HG03439 (cell line): ENCODE measurements at regions not wholly inside any gene's neighbourhood (a gene's known extent, or its start where the extent isn't known, plus 50 kb on each side); places are given as distances from the start of the nearest gene placed in this dataset.
A peak's percentile ranks its signal among the peaks of the same experiment; 100 is the strongest.

ENCODE experiments used
- ATAC-seq: cut with Tn5 transposase; IDR thresholded peaks from one replicate; pipeline ENCODE4 v1.9.1; 2021; ENCODE audit warnings: mild to moderate bottlenecking, moderate library complexity; ENCODE audit not compliant: unreplicated experiment

- ATAC-seq: peak; percentile 93
Measured at GRCh38 chr2:160994141-160995002, 165.9 kb upstream of the TANK start.

GRCh38 chr2:160996584-160996983 is 163.6 kb upstream of the TANK start:
- no peak for ATAC-seq

GRCh38 chr2:161004379-161004778 is 155.8 kb upstream of the TANK start:
- ATAC-seq: no peak

- ATAC-seq: no peak
Measured at GRCh38 chr2:161005170-161005569, 155.1 kb upstream of the TANK start.

DNA sequence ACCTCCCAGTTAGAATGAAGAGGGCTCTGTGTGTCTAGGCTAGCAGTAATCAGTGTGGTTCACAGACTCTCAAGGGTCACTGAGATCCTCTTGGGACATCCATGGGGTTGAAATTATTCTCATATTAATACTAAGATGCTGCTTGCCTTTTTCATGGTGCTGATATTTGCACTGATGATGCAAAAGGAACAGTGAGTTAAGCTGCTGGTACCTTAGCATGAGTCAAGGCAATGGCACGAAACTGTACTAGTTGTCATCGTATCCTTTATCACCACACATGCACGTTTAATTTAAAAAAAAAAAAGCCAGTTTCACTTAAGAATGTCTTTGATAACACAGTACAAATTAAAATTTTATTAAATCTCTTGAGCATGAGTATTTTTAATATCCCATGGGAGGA is 151.9 kb upstream of the TANK start:
- no peak for ATAC-seq

- ATAC-seq: no peak
Measured at GRCh38 chr2:161010503-161011015, 149.7 kb upstream of the TANK start.

- ATAC-seq: no peak
Measured at GRCh38 chr2:161017780-161018470, 142.3 kb upstream of the TANK start.

- no peak for ATAC-seq
Measured at GRCh38 chr2:161019311-161019710, 140.9 kb upstream of the TANK start.

- ATAC-seq: no peak
Measured at GRCh38 chr2:161020437-161020836, 139.8 kb upstream of the TANK start.

DNA sequence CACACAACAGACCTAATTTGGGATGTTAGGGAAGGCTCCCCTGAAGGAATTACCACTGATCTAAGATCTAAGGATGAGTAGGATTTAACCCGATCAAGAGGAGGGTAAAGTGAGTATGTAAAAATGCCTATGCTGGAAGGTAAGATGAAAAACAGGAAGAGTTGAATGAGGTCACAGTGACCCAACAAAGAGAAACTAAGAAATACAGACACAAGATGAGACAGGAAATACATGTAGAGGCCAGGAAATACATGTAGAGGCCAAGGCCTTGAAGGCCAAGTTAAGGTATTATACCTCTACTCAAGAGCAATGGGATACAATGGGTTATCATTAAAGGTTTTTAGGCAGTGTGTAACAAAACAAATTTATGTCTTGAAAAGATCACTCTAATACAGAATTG is 131.6 kb upstream of the TANK start:
- no peak for ATAC-seq

GRCh38 chr2:161029321-161029720 is 130.9 kb upstream of the TANK start:
- no peak for ATAC-seq

DNA sequence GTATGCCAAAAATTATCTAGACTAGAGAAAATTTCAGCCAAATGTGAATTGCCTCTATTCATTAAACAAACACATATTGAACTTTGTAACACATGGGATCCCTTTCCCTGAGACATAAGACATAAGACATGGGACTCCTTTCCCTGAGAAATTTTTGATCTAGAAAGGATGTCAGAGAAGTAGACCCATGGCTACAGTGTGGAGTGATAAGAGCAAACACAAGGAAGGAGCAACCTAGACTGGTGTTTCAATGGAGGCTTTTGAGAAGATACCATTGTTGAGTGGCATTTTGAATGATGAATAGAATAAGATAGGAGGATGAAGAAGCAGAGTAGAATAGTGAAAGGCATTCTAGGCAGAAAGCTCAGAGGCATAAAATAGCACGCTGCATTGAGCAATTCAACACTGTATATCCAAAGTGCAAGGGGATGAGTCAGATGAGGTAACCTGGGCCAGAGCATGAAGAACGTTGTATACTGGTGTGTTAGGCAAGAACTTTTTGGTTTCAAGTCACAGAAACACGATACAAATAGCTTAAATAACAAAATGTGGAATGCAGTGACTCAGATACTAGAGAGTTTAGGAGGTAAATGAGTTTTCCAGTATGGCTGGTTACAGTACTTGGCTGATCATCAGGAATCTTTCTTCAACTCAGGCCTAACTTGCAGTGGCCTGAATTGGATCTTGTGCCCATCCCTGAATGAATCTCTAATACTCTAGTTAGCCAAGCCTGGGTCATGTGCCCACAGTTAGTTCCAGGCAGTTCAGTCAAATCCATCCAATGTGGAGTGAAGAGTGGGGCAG is 129.8 kb upstream of the TANK start:
- no peak for ATAC-seq

DNA sequence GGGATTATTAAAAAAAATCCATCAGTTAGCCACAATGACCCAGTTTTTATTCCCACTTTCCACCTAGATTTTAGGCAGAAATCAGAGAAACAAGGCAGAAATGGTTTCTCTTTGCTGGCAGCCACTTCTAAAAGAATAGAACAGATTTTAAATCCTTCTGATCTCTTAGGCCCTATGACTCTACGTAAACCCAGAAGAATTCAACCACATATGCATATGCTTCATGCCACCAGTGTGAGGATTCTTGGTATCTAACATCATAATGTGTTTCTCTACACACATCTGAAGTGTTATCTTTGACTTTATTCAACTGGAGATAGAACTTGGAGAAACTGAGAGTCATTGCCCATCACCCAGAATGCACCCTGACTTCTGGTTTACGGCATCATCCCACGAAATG is 128.7 kb upstream of the TANK start:
- ATAC-seq: no peak

GRCh38 chr2:161032635-161033034 is 127.6 kb upstream of the TANK start:
- no peak for ATAC-seq

DNA sequence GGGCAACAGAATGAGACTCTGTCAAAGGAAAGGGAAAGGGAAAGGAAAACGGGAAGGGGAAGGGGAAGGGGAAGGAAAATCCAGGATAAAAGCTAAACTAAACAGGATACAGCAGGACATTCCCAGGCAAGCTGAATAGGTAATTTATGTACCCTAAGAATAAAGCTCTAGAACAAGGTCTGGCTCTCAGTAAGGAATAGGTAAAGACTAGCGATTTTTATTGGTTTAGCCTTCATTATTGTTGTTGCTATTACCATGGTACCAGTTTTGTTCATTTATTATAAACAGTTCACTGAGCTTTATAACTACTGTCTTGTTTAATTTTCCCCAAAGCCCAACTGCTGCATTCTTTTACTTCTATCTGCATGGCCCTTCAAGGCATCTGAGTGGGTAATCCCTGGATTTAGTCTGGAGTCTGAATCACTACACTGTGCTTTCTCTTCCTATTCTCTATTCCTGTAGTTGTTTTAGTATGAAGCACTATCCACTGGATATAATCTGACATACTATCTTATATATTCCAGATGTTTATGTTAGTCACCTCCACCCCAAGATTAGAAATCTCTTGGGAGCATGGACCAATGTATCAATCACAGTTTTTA is 127.1 kb upstream of the TANK start:
- no peak for ATAC-seq

DNA sequence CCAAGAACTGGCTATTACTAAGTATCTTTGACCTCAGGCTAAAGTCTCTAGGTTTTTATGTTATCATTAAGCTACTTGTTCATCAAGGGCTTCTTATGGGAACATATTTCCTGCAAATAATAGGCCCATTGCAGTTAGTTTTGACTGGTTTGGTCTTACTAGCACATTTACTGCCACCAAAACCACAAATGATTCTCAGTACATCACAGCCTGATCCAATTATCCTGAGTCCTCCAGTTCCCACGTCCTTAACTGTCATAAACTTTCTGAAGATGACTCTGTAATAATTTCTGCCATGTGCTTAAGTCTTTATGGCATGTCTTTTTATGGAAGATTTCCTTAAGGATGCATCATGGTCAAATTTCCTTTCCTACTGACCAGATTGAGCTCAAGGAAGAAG is 123.3 kb upstream of the TANK start:
- no peak for ATAC-seq

GRCh38 chr2:161039071-161039470 is 121.2 kb upstream of the TANK start:
- ATAC-seq: no peak

GRCh38 chr2:161041356-161041755 is 118.9 kb upstream of the TANK start:
- ATAC-seq: no peak

GRCh38 chr2:161042990-161043625 is 117.1 kb upstream of the TANK start:
- no peak for ATAC-seq

- ATAC-seq: no peak
Measured at GRCh38 chr2:161044095-161044865, 115.9 kb upstream of the TANK start.
